ENCODE measurements at regions not wholly inside any gene's neighbourhood (a gene's known extent, or its start where the extent isn't known, plus 50 kb on each side); places are given as distances from the start of the nearest gene placed in this dataset.
A peak's percentile ranks its signal among the peaks of the same experiment; 100 is the strongest.
"Not testable (repeated sequence)": the region's sequence is repeated elsewhere in the genome, so short reads cannot be mapped to it uniquely, and the experiment has no call there.

DNA sequence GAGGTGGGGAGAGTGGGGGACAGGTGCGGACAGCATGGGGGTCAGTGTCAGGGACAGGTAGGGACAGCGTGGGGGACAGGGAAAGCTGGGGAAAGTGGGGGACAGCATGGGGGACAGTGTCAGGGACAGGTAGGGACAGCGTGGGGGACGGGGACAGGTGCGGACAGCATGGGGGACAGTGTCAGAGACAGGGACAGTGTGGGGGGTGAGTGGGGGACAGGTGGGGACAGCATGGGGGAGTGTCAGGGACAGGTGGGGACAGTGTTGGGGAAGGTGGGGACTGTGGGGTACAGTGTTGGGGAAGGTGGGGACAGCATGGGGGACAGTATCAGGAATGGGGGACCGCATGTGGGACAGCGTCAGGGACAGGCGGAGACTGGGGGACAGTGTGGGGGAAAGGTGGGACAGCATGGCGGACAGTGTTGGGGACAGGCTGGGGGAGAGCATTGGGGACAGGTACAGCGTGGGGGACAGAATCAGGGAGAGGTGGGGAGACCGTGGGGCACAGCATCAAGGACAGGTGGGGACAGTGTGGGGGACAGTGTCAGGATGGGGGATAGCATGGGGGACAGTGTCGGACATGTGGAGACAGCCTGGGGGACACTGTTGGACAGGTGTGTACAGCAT is 96.1 kb downstream of the TMEM121 start:
- no peaks in the 10 kb centered on the region for H3K36me3 Mint-ChIP-seq (ENCODE audit: unreplicated experiment)
- H3K9me3 Mint-ChIP-seq (ENCODE audit: unreplicated experiment), result peaks cover 10% of the 10 kb centered on the region
- TF ChIP-seq, protein P1, sequence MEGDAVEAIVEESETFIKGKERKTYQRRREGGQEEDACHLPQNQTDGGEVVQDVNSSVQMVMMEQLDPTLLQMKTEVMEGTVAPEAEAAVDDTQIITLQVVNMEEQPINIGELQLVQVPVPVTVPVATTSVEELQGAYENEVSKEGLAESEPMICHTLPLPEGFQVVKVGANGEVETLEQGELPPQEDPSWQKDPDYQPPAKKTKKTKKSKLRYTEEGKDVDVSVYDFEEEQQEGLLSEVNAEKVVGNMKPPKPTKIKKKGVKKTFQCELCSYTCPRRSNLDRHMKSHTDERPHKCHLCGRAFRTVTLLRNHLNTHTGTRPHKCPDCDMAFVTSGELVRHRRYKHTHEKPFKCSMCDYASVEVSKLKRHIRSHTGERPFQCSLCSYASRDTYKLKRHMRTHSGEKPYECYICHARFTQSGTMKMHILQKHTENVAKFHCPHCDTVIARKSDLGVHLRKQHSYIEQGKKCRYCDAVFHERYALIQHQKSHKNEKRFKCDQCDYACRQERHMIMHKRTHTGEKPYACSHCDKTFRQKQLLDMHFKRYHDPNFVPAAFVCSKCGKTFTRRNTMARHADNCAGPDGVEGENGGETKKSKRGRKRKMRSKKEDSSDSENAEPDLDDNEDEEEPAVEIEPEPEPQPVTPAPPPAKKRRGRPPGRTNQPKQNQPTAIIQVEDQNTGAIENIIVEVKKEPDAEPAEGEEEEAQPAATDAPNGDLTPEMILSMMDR (IDR thresholded peaks at IDR 0.05), result no peak
- H3K27me3 Mint-ChIP-seq (ENCODE audit: unreplicated experiment), result no peaks in the 10 kb centered on the region
- H3K4me3 Mint-ChIP-seq (ENCODE audit: unreplicated experiment), result no peak overlapping the region
- H3K27ac Mint-ChIP-seq (ENCODE audit: unreplicated experiment), result no peak overlapping the region
- no peaks in the 10 kb centered on the region for H3K4me1 Mint-ChIP-seq (ENCODE audit: unreplicated experiment)
- no peak for DNase-seq (ENCODE audit: extremely low spot score, unreplicated experiment)

DNA sequence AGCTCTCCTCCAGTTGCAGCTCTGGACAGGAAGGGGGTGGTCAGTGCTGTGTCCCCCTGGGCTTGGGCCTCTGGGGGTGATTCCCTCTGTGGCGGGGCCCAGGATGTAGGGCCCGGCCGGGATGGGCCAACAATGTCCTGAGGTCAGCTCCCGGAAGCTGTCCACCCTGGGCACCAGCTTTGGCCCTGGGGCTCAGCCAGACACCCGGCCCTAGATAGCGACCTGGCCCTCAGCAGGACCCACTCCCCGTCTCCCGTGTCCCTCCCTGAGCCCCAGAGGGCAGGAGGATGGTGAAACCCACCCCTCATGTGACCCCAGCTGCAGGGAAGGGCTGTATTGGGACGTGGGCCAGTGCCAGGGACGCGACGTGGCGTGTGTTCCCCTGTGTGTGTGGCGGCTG is 96.8 kb downstream of the TMEM121 start:
- not testable (repeated sequence) for H3K36me3 Mint-ChIP-seq (ENCODE audit: unreplicated experiment); DNase-seq (ENCODE audit: extremely low spot score, unreplicated experiment); H3K27ac Mint-ChIP-seq (ENCODE audit: unreplicated experiment); H3K4me1 Mint-ChIP-seq (ENCODE audit: unreplicated experiment); H3K9me3 Mint-ChIP-seq (ENCODE audit: unreplicated experiment); H3K4me3 Mint-ChIP-seq (ENCODE audit: unreplicated experiment); H3K27me3 Mint-ChIP-seq (ENCODE audit: unreplicated experiment)

DNA sequence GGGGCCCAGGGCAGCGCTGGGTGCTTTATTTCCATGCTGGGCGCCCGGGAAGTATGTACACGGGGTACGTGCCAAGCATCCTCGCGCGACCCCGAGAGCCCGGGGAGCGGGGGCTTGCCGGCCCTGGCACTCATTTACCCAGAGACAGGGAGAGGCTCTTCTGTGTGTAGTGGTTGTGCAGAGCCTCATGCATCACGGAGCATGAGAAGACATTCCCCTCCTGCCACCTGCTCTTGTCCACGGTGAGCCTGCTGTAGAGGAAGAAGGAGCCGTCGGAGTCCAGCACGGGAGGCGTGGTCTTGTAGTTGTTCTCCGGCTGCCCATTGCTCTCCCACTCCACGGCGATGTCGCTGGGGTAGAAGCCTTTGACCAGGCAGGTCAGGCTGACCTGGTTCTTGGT is 98.0 kb downstream of the TMEM121 start:
- H3K27me3 Mint-ChIP-seq (ENCODE audit: unreplicated experiment); H3K4me3 Mint-ChIP-seq (ENCODE audit: unreplicated experiment); H3K4me1 Mint-ChIP-seq (ENCODE audit: unreplicated experiment); DNase-seq (ENCODE audit: extremely low spot score, unreplicated experiment); H3K9me3 Mint-ChIP-seq (ENCODE audit: unreplicated experiment); H3K36me3 Mint-ChIP-seq (ENCODE audit: unreplicated experiment); H3K27ac Mint-ChIP-seq (ENCODE audit: unreplicated experiment): not testable (repeated sequence)

DNA sequence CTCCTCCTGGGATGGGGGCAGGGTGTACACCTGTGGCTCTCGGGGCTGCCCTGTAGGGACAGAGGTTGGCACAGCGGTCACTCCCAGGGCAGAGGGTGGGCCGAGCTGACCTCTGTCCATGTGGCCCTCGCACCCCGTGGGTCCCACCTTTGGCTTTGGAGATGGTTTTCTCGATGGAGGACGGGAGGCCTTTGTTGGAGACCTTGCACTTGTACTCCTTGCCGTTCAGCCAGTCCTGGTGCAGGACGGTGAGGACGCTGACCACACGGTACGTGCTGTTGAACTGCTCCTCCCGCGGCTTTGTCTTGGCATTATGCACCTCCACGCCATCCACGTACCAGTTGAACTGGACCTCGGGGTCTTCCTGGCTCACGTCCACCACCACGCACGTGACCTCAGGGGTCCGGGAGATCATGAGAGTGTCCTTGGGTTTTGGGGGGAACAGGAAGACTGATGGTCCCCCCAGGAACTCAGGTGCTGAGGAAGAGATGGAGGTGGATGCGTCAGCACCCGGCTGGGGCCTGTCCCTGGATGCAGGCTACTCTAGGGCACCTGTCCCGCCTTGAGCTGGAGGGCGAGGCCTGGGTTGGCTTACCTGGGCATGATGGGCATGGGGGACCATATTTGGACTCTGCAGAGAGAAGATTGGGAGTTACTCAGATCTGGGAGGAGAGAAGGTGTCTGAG is 98.5 kb downstream of the TMEM121 start:
- not testable (repeated sequence) for H3K27me3 Mint-ChIP-seq (ENCODE audit: unreplicated experiment); H3K4me3 Mint-ChIP-seq (ENCODE audit: unreplicated experiment); H3K27ac Mint-ChIP-seq (ENCODE audit: unreplicated experiment); H3K4me1 Mint-ChIP-seq (ENCODE audit: unreplicated experiment); H3K36me3 Mint-ChIP-seq (ENCODE audit: unreplicated experiment); H3K9me3 Mint-ChIP-seq (ENCODE audit: unreplicated experiment)
- DNase-seq (ENCODE audit: extremely low spot score, unreplicated experiment), result peak; percentile 84

DNA sequence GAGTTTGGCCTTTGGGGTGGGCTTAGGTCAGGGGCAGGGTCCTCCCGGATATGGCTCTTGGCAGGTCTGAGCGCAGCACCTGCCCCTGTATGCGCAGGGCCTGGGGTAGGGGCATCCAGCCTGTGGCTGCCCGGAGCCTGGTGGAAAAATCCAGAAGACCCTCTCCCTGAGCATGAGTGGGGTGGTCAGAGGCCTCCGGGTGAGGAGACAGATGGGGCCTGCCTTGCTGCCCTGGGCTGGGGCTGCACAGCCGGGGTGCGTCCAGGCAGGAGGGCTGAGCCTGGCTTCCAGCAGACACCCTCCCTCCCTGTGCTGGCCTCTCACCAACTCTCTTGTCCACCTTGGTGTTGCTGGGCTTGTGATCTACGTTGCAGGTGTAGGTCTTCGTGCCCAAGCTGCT is 99.1 kb downstream of the TMEM121 start:
- not testable (repeated sequence) for H3K36me3 Mint-ChIP-seq (ENCODE audit: unreplicated experiment); H3K4me1 Mint-ChIP-seq (ENCODE audit: unreplicated experiment); H3K4me3 Mint-ChIP-seq (ENCODE audit: unreplicated experiment); H3K9me3 Mint-ChIP-seq (ENCODE audit: unreplicated experiment); H3K27ac Mint-ChIP-seq (ENCODE audit: unreplicated experiment); H3K27me3 Mint-ChIP-seq (ENCODE audit: unreplicated experiment)
- DNase-seq (ENCODE audit: extremely low spot score, unreplicated experiment), result peak; percentile 84

DNA sequence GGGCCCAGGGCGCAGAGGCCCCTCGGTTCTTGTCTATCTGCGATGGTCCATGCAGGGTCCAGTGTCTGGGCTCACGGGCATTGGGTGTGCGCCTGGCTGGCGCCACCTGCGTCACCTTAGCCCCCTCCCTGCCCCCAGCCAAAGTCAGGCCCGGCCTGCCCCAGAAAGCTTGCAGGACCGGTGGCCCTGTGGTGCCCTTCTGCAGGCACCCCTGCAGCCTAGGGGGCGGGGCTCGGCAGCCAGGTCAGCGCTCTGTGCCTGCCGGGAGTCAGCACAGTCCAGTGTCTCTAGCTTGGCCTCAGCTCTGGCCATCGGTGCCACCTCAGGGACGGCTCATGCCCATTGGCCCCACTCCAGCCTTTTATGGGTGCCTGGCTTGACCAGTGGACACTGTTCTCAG is 99.7 kb downstream of the TMEM121 start:
- DNase-seq (ENCODE audit: extremely low spot score, unreplicated experiment); H3K27ac Mint-ChIP-seq (ENCODE audit: unreplicated experiment); H3K36me3 Mint-ChIP-seq (ENCODE audit: unreplicated experiment); H3K4me1 Mint-ChIP-seq (ENCODE audit: unreplicated experiment); H3K4me3 Mint-ChIP-seq (ENCODE audit: unreplicated experiment); H3K27me3 Mint-ChIP-seq (ENCODE audit: unreplicated experiment); H3K9me3 Mint-ChIP-seq (ENCODE audit: unreplicated experiment): not testable (repeated sequence)

DNA sequence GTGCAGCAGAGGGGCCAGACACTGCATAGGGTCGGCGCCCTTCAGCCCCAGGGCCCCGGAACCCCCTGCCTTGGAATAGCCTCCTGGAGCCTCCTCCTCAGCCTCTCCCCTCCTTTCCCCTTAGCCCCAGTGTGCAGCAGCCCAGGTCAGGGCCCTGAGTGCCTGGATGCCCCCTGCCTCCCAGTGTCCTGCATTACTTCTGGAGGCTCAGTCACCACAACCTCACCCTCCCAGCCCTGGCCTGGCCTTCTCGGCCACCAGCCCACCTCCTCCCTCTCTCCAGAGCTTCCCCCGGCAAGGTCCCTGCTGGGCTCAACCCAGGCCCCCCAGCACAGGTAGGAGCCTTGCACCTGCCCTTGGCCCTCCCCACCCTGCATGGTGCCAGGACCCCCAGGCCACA is 100.3 kb downstream of the TMEM121 start:
- H3K9me3 Mint-ChIP-seq (ENCODE audit: unreplicated experiment); H3K4me1 Mint-ChIP-seq (ENCODE audit: unreplicated experiment); H3K36me3 Mint-ChIP-seq (ENCODE audit: unreplicated experiment); H3K27ac Mint-ChIP-seq (ENCODE audit: unreplicated experiment); H3K4me3 Mint-ChIP-seq (ENCODE audit: unreplicated experiment); H3K27me3 Mint-ChIP-seq (ENCODE audit: unreplicated experiment); DNase-seq (ENCODE audit: extremely low spot score, unreplicated experiment): not testable (repeated sequence)

DNA sequence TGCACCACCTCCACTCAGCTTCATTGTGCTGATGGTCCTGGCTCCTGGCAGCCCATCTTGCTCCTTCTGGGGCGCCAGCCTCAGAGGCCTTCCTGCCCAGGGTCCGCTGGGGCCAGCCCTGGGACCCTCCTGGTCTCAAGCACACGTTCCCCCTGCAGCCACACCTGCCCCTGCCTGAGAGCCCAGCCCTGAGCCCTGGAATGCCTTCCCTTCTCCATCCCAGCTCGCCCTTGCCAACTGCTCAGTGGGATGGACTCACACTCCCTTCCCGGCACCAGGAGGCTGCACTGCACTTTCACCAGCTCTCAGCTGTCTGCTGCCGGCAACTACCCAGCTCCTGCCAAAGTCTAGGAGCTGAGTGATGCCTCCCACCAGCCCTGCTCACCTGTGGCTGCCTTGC is 100.9 kb downstream of the TMEM121 start:
- H3K4me3 Mint-ChIP-seq (ENCODE audit: unreplicated experiment); H3K9me3 Mint-ChIP-seq (ENCODE audit: unreplicated experiment); DNase-seq (ENCODE audit: extremely low spot score, unreplicated experiment); H3K4me1 Mint-ChIP-seq (ENCODE audit: unreplicated experiment); H3K27me3 Mint-ChIP-seq (ENCODE audit: unreplicated experiment); H3K36me3 Mint-ChIP-seq (ENCODE audit: unreplicated experiment); H3K27ac Mint-ChIP-seq (ENCODE audit: unreplicated experiment): not testable (repeated sequence)

All from osteocyte (in vitro differentiated cells).